ENCODE measurements at regions not wholly inside any gene's neighbourhood (a gene's known extent, or its start where the extent isn't known, plus 50 kb on each side); places are given as distances from the start of the nearest gene placed in this dataset.
A peak's percentile ranks its signal among the peaks of the same experiment; 100 is the strongest.

GRCh38 chr1:217095050-217095622, 371.9 kb upstream of the ESRRG start:
- no peak for DNase-seq (ENCODE audit: low read depth in 2 of 3, low spot score in 2 of 3)

DNA sequence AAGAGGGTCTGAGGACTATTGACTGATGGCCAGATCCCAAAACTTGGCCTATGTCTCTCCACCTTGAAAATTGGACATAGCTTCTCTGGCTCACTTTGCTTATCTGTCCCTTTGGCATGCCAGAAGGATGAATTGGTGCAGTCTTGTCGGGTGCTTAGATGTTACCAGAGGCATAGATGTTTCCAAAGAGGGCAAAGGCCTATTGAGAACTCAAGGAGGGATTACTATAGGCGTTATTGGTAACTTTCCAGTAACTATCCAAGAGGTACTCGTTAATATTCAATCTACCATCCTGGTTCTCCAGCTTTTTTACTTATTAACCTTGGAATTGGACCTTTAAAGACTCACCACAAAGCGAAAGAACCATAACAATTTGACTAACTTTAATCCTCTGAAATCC, 368.3 kb upstream of the ESRRG start:
- DNase-seq (ENCODE audit: low read depth in 2 of 3, low spot score in 2 of 3), result no peak

DNA sequence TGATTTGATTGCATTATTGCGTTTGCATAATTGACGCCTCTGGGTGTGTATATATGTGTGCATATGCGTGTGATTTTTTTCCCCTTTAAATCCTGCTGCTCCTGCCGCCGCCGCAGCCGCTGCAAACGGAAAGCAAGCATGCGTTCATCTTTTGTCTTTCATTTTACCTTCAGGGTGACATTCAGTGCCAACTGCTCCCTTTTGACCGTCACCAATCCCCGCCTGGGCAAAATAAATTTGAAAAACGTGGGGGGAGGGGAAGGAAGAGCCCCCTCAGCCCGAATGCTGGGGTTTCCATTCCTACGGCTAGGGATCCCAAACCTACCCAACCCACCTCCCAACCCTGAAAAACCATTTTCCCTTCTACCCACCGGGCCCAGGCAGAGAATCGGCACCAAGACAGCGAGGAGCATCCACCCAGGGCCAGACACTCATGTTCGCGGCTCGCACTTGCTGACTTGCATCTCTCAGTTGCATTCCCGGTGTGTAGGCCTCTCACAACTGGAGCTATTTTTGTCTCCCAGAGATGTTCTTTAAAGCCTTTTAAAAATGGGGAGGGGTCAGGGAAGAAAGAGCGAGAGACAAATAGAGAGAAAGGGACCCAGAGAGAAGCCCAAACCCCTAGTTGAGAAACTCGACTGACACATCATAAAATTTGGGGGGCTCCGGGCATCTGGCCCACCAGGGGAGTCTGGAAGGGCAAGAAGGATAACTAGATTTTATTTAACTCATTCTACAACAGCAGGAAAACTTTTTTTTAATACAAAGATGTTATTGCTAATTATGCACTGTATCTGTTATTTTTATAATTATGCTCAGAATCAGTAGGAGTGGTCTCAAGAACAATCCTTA, 367.1 kb upstream of the ESRRG start:
- DNase-seq (ENCODE audit: low read depth in 2 of 3, low spot score in 2 of 3), result peak in 1 of 3 donors; percentile 1

GRCh38 chr1:217089361-217090014, 366.3 kb upstream of the ESRRG start:
- DNase-seq (ENCODE audit: low read depth in 2 of 3, low spot score in 2 of 3), result peak in 2 of 3 donors; percentile 4 to 8

DNA sequence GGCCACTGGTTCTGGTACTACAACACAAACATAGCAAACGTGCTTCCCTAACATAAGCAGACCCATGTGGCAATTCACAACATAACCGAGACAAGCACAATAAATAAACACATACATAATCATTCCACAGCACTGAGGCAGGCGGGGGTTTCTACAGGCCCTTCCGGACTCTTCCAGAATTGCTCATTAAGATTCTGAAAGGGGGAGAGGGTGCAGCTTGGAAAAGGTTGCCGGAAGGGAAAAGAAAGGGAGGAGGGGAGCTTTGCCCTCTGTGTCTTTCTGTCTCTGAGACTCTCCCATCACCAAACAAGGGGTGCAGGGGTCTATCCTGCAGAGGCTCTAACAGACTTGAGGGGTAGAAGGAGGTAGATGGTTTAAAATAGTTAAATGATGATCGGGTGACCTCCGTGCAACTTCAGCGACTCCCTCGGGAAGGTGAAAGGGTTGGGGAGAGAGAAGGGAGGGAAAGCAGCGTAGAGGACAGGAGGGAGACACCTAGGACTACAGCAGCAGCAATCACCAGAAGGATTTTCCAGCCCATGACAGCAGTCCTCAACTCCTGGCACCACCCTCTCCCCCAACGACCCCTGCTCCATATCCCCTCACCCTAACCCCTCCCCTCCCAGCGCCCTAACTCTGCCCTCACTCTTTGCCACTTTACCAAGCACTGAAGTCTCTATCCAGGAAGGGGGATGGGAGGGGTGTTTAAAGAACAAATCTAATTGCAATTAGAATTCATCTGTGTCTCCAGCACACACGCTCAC, 365.5 kb upstream of the ESRRG start:
- DNase-seq (ENCODE audit: low read depth in 2 of 3, low spot score in 2 of 3), result no peak

DNA sequence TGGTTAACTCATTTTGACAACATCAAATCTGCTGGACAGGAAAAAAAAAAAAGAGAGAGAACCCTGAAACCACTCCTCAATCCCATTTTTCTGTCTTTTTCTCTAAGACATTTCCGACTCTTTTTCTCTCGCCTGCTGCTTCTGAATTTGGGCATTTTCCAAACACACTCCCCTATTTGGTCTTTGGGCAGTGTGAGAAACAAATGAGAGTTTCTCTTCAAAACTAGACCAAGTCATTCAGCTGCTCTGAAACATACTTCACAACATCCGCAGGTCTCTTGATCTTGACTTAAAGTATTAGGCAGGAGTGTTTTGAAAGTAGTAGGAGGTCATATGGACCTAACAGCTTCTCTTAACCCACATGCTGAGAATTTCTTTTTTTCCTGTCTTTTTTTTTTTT, 364.8 kb upstream of the ESRRG start:
- DNase-seq (ENCODE audit: low read depth in 2 of 3, low spot score in 2 of 3), result no peak

DNA sequence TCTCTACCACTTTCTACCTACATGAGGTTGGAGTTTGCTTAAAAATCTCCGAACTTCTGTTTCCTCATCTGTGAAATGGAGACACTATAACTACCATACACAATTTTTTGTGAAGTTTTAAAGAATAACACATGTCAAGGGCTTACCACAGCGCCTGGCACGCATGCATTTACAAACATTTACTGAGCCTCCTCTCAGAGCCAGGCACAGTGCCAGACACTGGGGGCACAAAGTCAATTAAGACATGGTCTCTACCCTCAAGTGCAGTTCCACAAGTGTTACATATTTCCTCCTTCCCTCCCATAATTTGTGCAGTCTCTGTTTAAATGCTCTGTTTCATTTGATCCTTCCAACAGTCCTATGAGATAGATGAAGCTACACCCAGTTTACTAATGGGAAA, 356.4 kb upstream of the ESRRG start:
- no peak for DNase-seq (ENCODE audit: low read depth in 2 of 3, low spot score in 2 of 3)

DNA sequence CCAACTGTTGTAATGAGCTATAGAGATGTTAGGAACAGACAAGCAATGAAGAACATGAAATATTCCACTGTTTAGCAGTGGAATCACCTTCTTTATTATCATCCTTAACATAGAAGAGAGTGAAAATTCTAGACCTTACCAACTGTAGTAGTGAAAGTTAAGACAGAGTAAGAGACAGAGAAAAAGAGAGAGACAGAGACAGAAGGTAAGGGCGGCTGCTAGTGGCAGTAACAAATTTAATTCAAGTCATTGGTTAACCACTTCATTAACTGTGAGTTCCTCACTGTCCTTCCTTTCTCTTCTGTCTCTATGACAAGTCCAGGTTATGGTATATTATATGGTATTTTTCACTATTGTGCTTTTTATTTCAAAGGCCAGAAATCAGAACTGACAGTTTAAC, 355.7 kb upstream of the ESRRG start:
- DNase-seq (ENCODE audit: low read depth in 2 of 3, low spot score in 2 of 3), result no peak

DNA sequence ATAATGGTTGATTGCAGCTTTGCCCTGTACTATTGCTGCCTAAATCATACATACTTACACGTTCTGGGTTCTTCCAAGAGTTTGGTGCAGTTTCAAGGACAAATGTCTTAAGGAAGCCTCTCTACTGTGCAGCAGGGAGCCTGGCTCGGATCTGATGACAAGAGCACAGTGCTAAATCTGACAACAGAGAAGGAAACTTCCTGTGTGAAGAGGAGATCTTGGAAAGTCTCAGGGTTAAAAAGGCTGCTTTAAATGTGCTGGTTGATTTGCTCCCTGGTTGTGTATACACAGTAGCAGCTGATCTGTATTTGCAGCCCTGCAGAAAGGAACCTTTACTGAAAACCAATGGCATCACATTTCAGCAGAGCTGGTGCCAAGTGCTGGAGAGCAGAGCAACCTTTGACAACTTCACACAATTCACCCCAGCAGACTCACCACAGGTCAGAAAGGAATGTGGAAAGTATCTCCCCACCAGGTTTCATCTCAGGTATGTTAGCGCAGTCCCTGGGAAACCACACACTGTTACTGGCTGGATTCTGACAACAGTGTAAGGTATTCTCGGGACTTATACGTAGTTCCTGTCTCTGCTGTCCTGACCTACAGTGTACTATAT, 355.0 kb upstream of the ESRRG start:
- DNase-seq (ENCODE audit: low read depth in 2 of 3, low spot score in 2 of 3), result no peak

- no peak for DNase-seq (ENCODE audit: low read depth in 2 of 3, low spot score in 2 of 3)
Measured at GRCh38 chr1:217077426-217077825, 354.2 kb upstream of the ESRRG start.

- no peak for DNase-seq (ENCODE audit: low read depth in 2 of 3, low spot score in 2 of 3)
Measured at GRCh38 chr1:217076902-217077301, 353.7 kb upstream of the ESRRG start.

DNA sequence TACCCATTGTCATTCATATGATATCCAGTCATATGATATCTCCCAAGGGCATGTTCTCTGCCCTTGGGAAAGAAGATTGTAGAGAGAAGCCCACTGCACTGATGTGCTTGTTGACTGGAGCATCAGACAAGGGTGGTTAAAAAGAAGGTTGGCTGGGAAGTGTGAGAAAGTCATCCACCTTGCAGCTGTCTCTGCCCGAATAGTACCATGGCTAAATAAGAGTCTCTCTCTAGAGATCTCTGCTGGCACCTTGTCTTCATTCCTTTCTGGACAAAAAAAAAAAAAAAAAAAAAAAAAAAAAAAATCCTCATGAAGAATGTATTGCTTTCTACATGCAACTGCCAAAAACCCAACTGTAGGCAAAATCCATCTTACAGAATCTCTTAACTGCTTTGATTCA, 349.7 kb upstream of the ESRRG start:
- no peak for DNase-seq (ENCODE audit: low read depth in 2 of 3, low spot score in 2 of 3)

- no peak for DNase-seq (ENCODE audit: low read depth in 2 of 3, low spot score in 2 of 3)
Measured at GRCh38 chr1:217067642-217068041, 344.4 kb upstream of the ESRRG start.

- no peak for DNase-seq (ENCODE audit: low read depth in 2 of 3, low spot score in 2 of 3)
Measured at GRCh38 chr1:217066794-217067193, 343.6 kb upstream of the ESRRG start.

- no peak for DNase-seq (ENCODE audit: low read depth in 2 of 3, low spot score in 2 of 3)
Measured at GRCh38 chr1:217063172-217063908, 340.1 kb upstream of the ESRRG start.

- no peak for DNase-seq (ENCODE audit: low read depth in 2 of 3, low spot score in 2 of 3)
Measured at GRCh38 chr1:217062586-217062985, 339.4 kb upstream of the ESRRG start.

DNA sequence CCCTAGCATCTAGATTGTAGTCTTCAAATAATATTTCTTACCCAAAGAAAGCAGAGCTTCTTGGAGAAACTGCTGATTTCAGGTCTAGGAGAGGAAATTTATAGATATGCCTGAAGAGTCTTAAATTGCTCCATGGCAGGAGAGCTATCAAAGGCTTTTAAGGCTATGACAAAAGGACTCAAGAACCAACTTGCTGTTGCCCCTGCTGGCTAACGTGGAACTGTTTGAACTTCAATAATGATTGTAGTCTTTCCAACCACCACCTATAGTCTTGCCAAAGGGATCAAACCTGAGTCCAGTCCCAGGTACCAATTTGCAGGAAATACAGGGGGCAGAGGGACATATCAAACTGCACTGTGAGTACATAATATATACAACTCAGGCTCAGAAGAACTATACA, 336.2 kb upstream of the ESRRG start:
- DNase-seq (ENCODE audit: low read depth in 2 of 3, low spot score in 2 of 3), result no peak

- no peak for DNase-seq (ENCODE audit: low read depth in 2 of 3, low spot score in 2 of 3)
Measured at GRCh38 chr1:217053676-217054075, 330.4 kb upstream of the ESRRG start.

GRCh38 chr1:217052626-217053025, 329.4 kb upstream of the ESRRG start:
- DNase-seq (ENCODE audit: low read depth in 2 of 3, low spot score in 2 of 3), result no peak

- DNase-seq (ENCODE audit: low read depth in 2 of 3, low spot score in 2 of 3), result no peak
Measured at GRCh38 chr1:217052196-217052595, 329.0 kb upstream of the ESRRG start.

Data from hematopoietic multipotent progenitor cell (in vitro differentiated cells).